ENCODE measurements at regions not wholly inside any gene's neighbourhood (a gene's known extent, or its start where the extent isn't known, plus 50 kb on each side); places are given as distances from the start of the nearest gene placed in this dataset.

DNA sequence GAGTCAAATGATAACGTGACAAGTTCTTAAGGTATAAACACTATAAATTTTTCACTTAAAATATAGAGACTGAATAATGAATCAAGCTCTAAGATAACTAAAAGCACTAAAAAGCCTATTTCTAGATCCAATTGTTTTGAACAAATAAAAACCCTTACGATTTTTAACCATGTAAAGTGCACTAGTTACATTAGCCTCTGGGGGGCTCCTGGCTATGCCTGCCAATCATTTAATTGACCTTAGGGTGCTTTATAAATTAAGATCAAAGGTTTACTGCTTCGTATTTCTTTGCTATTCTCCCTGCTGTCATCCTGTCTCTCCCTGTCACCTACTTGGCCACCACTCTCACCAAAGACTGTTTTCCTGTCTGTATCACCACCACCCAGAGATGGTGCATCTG is 133.4 kb downstream of the ESM1 start:
- TF ChIP-seq EGR1 (IDR thresholded peaks at IDR 0.05) (no peak), RAD21 (IDR thresholded peaks at IDR 0.05; ENCODE audit: low read depth) (no peak), NFIC (IDR thresholded peaks at IDR 0.05) (no peak), ZBTB7A (IDR thresholded peaks at IDR 0.05; ENCODE audit: low read depth) (no peak), TEAD4 (IDR thresholded peaks at IDR 0.05) (no peak)
- TF ChIP-seq, protein P1, sequence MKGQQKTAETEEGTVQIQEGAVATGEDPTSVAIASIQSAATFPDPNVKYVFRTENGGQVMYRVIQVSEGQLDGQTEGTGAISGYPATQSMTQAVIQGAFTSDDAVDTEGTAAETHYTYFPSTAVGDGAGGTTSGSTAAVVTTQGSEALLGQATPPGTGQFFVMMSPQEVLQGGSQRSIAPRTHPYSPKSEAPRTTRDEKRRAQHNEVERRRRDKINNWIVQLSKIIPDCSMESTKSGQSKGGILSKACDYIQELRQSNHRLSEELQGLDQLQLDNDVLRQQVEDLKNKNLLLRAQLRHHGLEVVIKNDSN (IDR thresholded peaks at IDR 0.05): no peak

DNA sequence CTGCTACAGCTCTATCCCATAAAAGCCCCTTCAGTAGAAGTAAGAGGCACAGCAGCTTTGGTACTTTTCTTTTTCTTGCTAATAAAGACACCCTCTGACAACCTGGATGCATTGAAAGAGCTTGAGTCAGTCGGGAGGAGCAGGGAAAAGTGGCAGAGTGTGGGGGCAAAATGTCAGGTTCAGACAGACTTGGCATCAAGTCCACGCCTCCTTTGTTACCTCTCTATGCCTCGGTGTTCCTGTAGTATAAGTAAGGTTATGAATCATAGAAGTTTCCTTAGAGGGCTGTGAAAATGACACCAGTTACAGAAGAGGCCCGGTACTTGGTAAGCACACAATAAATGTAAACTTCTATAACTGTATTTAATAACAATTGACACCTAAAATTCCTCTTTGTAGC is 133.9 kb downstream of the ESM1 start:
- TF ChIP-seq, protein P1 (IDR thresholded peaks at IDR 0.05): no peak
- TF ChIP-seq, protein P2, sequence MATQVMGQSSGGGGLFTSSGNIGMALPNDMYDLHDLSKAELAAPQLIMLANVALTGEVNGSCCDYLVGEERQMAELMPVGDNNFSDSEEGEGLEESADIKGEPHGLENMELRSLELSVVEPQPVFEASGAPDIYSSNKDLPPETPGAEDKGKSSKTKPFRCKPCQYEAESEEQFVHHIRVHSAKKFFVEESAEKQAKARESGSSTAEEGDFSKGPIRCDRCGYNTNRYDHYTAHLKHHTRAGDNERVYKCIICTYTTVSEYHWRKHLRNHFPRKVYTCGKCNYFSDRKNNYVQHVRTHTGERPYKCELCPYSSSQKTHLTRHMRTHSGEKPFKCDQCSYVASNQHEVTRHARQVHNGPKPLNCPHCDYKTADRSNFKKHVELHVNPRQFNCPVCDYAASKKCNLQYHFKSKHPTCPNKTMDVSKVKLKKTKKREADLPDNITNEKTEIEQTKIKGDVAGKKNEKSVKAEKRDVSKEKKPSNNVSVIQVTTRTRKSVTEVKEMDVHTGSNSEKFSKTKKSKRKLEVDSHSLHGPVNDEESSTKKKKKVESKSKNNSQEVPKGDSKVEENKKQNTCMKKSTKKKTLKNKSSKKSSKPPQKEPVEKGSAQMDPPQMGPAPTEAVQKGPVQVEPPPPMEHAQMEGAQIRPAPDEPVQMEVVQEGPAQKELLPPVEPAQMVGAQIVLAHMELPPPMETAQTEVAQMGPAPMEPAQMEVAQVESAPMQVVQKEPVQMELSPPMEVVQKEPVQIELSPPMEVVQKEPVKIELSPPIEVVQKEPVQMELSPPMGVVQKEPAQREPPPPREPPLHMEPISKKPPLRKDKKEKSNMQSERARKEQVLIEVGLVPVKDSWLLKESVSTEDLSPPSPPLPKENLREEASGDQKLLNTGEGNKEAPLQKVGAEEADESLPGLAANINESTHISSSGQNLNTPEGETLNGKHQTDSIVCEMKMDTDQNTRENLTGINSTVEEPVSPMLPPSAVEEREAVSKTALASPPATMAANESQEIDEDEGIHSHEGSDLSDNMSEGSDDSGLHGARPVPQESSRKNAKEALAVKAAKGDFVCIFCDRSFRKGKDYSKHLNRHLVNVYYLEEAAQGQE (IDR thresholded peaks at IDR 0.05; ENCODE audit: low read depth): no peak
- TF ChIP-seq CREB1 (IDR thresholded peaks at IDR 0.05; ENCODE audit: low read depth) (no peak), ZBTB7A (IDR thresholded peaks at IDR 0.05; ENCODE audit: low read depth) (no peak), TCF12 (IDR thresholded peaks at IDR 0.05; ENCODE audit: low read depth) (no peak), NFIC (IDR thresholded peaks at IDR 0.05) (no peak), EP300 (IDR thresholded peaks at IDR 0.05; ENCODE audit: borderline replicate concordance) (no peak), TAF1 (IDR thresholded peaks at IDR 0.05; ENCODE audit: low read depth) (no peak), FOXM1 (IDR thresholded peaks at IDR 0.05; ENCODE audit: borderline replicate concordance, low read depth) (no peak), RAD21 (IDR thresholded peaks at IDR 0.05; ENCODE audit: low read depth) (no peak), EGR1 (IDR thresholded peaks at IDR 0.05) (no peak), TEAD4 (IDR thresholded peaks at IDR 0.05) (no peak), YY1 (IDR thresholded peaks at IDR 0.05; ENCODE audit: low read depth) (no peak), CEBPB (IDR thresholded peaks at IDR 0.05) (no peak)
- TF ChIP-seq, protein P3, sequence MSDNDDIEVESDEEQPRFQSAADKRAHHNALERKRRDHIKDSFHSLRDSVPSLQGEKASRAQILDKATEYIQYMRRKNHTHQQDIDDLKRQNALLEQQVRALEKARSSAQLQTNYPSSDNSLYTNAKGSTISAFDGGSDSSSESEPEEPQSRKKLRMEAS (IDR thresholded peaks at IDR 0.05): no peak

DNA sequence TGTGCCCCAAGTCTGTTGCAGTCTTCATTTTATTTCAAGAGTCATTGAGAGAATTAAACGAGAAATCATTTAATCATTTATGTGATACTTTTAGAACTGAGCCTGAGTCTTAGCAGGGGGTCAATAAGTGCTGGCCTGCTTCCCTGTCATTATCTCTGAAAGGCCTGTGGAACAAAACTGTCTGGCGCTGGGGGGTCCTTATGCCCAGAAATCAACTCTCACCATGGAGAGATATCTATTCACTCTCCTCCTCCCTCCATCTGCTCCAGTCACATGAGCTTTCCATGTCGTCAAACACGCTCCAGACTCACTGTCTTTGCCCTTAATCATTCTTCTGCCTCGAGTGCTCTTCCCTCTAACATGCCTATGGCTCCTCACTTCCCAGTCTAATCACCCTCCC is 136.8 kb downstream of the ESM1 start:
- TF ChIP-seq, protein P2 (IDR thresholded peaks at IDR 0.05; ENCODE audit: low read depth): no peak
- TF ChIP-seq TEAD4 (IDR thresholded peaks at IDR 0.05) (no peak), TAF1 (IDR thresholded peaks at IDR 0.05; ENCODE audit: low read depth) (no peak), CREB1 (IDR thresholded peaks at IDR 0.05; ENCODE audit: low read depth) (no peak), NFIC (IDR thresholded peaks at IDR 0.05) (no peak), EP300 (IDR thresholded peaks at IDR 0.05; ENCODE audit: borderline replicate concordance) (no peak), EGR1 (IDR thresholded peaks at IDR 0.05) (no peak), ZBTB7A (IDR thresholded peaks at IDR 0.05; ENCODE audit: low read depth) (no peak), TCF12 (IDR thresholded peaks at IDR 0.05; ENCODE audit: low read depth) (no peak), YY1 (IDR thresholded peaks at IDR 0.05; ENCODE audit: low read depth) (no peak), FOXM1 (IDR thresholded peaks at IDR 0.05; ENCODE audit: borderline replicate concordance, low read depth) (no peak), RAD21 (IDR thresholded peaks at IDR 0.05; ENCODE audit: low read depth) (no peak), CEBPB (IDR thresholded peaks at IDR 0.05) (no peak)
- TF ChIP-seq, protein P1 (IDR thresholded peaks at IDR 0.05): no peak
- TF ChIP-seq, protein P3 (IDR thresholded peaks at IDR 0.05): no peak

DNA sequence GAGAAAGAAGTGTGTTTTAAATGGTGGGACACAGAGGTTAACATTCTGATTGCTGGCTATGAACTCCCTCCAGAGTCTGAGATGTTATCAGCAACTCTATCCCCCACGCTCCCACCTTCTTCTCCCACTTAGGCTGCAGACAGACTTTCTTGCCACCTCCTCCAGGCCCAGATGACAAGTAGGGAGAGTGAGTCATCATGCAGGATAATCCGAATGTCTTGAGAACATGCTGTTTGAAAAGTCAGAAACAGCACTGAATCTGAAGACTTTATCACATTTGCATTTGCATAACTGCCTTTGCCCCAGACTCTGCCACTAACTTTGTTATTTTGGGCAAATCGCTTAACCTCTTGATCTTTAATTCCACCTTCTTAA is 139.8 kb downstream of the ESM1 start:
- no peak for TF ChIP-seq EGR1 (IDR thresholded peaks at IDR 0.05)
- TF ChIP-seq TCF12 (IDR thresholded peaks at IDR 0.05; ENCODE audit: low read depth): no peak
- TF ChIP-seq, protein P1 (IDR thresholded peaks at IDR 0.05): no peak
- no peak for TF ChIP-seq TEAD4 (IDR thresholded peaks at IDR 0.05)
- TF ChIP-seq NFIC (IDR thresholded peaks at IDR 0.05): no peak
- TF ChIP-seq, protein P2 (IDR thresholded peaks at IDR 0.05; ENCODE audit: low read depth): no peak
- TF ChIP-seq CEBPB (IDR thresholded peaks at IDR 0.05): no peak
- TF ChIP-seq ZBTB7A (IDR thresholded peaks at IDR 0.05; ENCODE audit: low read depth): no peak
- TF ChIP-seq RAD21 (IDR thresholded peaks at IDR 0.05; ENCODE audit: low read depth): no peak
